NCI-H1092 (cell line): ENCODE measurements at regions not wholly inside any gene's neighbourhood (a gene's known extent, or its start where the extent isn't known, plus 50 kb on each side); places are given as distances from the start of the nearest gene placed in this dataset.
A peak's percentile ranks its signal among the peaks of the same experiment; 100 is the strongest.
"Not testable (repeated sequence)": the region's sequence is repeated elsewhere in the genome, so short reads cannot be mapped to it uniquely, and the experiment has no call there.

ENCODE experiments used
- DNase-seq: peaks from one replicate; lab custom pipeline; 2025; lab: John Stamatoyannopoulos, UW

DNA sequence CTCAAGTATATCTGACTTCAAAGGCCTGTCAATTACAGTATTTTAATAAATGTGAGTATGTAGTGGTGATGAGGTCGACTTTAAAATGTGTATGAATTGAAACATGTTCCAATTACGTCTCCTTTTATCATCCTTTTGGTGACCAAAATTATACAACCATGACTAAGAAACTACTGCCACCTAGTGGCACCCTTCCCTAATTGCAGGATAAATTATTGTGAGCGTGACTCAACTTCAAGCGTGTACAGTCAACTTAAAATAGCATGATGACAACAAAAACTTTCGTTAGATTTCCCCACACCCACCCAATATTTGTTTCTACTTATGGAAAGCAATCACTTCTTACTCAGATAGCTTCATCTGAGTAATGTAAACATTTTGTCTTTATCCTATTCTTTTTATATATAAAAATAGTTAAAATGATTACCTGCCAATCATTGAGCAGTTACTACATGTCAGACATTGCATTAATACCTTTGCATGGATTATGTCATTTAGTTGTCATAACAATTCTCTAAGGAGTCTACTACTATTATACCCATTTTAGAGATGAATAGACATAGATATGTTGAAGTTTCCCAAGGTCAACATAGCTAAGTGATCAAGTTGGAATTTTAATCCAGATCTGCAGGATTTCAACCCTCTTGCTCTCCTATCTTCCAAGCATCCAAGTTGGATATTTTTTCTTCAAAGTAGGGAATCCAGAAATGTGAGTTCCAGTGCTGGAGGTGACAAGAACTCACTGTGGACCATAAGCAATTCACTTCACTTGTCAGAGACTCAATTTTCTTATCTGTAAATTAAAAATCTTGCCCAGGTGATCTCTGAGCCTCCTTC is 106.0 kb downstream of the MEX3B start:
- no peak for DNase-seq

DNA sequence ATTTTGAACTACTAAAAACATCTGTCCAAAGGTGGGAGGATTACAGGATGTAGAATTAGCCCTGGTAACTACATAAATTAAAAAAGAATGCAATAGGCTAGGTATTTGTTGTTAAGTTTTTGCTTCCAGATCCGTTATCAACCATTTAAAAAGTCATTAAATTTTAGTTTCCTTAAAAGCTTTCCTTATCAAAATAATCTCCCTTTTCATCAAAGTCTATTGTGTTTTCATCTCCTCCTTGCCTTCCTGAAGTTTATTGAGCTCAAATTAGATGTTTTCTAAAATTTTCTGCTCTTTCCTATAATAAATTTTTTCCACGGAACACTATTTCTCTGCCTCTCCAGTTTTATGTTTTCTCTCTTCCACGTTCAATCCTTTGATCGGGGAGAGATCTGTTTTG is 108.6 kb downstream of the MEX3B start:
- no peak for DNase-seq

DNA sequence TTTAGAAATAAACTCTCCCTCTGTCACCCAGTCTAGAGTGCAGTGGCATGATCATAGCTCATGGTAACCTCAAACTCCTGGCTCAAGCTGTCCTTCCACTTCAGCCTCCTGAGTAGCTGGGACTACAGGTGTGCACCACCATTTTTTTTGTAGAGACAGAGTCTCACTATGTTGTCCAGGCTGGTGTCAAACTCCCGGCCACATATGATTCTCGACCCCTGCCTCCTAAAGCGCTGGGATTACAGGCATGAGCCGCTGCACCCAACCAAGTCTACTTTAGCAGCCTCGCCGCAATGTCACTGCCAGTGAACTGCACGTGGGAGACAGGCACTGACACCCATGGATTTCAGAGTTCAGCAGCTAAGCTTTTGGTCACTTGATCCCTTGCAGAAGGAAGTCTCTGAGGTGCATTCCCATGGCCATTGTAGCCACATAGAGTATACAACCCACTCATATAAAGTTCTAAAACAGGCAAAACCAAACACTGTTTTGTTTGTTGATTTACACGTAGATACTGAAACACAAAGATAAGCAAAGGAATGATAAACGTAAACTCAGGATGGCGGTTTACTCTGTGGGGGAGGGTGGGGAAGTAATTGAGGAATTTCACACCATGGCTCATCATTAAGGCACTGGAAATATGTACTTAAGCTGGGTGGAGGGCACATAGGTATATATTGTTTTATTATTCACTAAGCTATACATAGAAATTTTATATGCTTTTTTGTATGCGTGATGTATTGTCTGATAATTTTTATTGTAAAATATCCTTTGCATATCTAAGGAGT is 115.0 kb downstream of the MEX3B start:
- DNase-seq, result no peak

DNA sequence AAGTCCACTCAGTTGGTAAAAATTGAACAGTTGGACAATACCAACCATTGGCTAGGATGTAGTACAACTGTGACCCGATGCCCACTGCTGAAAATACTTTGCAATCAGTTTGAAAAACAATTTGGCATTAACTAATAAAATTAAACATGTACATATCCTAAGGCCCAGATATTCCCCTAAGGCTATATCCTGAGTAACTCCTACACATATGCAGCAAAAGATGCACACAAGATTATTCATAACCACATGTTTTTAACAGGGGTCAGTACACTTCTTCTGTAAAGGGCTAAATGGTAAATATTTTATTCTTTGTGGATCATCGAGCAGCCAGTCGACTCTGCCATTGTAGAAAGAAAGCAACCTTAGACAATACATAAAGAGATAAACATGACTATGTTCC is 116.3 kb downstream of the MEX3B start:
- DNase-seq, result no peak

DNA sequence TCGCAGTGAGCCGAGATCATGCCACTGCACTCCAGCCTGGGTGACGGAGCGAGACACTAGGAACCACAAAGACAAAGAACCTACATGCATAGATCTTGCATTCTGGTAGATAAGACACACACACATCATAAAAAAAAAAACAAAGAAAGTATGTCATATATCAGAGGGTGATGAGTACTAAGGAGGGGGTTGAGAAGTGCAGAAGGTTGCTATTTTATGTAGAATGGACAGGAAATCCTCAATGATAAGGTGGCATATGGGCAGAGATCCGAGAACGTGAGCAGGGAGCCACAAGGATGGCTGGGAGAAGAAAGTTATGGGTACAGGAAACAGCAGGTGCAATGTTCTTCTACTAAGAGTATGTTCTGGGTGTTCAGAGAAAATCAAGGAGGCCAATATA is 118.8 kb downstream of the MEX3B start:
- DNase-seq, result no peak

DNA sequence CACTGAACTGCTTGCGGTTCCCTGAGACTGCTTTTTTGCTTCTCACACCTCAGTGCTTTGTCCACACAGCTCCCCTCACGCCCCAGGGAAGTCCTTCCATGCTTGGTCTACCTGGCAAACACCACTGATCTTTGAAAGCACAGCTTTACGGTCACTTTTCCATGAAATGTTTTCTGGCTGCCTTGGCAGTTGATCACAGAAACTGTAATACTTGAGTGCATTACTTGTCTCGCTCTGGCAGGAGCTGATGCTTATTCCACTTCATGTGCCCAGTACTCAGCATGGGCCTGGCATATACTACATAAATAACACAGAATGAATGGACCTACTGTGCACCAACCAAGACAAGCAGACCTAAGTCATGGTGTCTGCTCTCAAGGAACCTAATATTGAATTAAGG is 121.1 kb downstream of the MEX3B start:
- no peak for DNase-seq

DNA sequence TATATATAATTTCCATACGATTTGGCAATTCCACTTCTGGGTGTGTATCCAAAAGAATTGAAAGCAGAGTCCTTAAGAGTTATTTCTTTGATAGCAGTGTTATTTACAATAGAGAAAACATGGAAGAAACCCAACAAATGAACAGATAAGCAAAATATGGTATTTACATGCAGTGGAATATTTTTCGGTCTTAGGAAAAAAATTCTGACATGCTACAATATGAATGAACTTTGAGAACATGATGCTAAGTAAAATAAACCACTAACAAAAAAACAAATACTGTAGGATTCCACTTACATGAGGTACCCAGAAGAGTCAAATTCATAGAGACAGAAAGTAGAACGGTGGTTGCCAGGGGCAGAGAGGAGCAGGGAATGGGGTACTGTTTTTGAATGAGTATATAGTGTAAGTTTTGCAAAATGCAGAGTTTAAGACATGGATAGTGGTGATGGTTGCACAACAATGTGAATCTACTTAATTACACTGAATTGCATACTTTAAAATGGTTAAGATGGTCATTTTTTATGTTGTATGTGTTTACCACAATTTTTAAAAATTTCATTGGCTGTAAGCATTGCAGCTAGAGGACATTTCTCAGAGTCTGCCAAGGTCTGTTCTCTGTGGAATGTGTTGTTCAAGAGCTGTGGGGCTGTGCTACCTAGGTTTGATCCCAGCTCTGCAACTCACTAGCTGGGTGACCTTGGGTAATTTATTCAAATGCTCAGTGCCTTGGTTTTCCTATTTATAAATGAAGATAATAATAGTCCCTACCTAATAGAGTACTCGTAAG is 122.1 kb downstream of the MEX3B start:
- no peak for DNase-seq

DNA sequence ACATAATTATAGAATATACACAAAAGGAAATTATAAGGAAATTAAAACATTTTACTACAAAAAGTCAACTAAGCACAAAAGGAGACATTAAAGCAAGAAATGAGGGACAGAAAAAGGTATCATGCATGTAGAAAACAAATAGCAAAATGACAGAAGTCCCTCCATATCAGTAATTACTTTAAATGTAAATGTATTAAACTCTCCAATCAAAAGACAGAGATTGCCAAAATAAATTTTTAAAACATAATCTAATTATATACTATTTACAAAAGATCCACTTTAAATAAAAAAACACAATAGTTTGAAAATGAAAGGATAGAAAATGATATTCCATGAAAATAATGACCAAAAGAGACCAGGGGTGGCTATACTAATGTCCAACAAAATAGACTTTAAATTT is 123.7 kb downstream of the MEX3B start:
- no peak for DNase-seq

DNA sequence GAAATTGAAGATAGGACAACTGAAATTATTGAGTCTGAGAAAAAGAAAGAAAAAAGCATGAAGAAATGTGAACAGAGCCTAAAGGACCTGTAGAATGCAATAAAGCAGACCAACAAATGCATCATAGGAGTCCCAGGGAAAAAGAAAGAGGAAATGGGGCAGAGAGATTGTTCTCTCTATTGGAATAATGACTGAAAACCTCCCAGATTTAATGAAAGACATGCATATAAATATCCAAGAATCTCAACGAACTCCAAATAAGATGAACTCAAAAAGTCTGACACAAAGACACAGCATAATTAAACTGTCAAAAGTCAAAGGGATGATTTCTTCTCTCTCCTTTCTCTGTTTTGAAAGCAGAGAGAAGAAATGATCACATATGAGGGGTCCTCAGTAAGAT is 124.7 kb downstream of the MEX3B start:
- DNase-seq, result no peak

DNA sequence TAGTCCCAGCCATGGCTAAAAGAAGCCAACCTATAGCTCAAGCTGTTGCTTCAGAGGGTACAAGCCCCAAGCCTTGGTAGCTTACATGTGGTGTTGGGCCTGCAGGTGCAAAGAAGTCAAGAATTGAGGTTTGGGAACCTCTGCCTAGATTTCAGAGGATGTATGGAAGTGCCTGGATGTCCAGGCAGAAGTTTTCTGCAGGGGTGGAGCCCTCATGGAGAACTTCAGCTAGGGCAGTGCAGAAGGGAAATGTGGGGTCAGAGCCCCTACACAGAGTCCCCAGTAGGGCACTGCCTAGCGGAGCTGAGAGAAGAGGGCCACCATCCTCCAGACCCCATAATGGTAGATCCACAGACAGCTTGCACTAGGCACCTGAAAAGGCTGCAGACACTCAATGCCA is 127.1 kb downstream of the MEX3B start:
- DNase-seq, result not testable (repeated sequence)

DNA sequence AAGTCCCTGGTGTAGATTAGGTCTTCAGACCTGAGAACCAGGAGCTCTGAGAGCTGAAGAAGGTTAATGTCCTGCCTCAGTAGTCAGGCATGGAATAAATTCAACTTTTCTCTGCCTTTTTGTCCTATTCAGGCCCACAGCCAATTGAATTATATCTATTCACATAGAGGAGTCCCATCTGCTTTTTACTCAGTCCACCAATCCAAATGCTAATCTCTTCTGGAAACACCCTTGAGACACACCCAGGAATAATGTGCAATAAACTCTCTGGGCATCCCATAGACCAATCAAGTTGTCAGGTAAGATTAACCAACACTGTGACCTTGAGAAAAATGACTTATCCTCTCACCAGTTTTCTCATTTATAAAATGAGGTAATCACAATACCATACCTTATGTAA is 129.4 kb downstream of the MEX3B start:
- DNase-seq, result no peak

DNA sequence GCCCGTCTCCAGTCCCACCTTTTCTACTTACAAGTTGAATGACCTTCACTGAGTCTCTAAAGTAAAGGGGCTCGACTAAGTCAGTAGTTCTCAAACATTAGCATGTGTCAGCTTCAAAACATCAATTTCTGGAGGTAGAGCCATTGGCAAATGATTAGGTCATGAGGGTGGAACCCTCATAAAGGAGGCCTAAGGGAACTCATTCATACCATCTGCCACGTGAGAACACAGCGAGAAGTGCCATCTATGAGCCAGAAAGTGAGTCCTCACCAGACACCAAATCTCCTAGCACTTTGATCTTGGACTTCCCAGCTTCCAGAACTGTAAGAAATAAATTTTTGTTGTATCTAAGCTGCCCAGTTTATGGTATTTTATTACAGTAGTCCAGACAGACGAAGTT is 129.8 kb downstream of the MEX3B start:
- DNase-seq, result no peak

DNA sequence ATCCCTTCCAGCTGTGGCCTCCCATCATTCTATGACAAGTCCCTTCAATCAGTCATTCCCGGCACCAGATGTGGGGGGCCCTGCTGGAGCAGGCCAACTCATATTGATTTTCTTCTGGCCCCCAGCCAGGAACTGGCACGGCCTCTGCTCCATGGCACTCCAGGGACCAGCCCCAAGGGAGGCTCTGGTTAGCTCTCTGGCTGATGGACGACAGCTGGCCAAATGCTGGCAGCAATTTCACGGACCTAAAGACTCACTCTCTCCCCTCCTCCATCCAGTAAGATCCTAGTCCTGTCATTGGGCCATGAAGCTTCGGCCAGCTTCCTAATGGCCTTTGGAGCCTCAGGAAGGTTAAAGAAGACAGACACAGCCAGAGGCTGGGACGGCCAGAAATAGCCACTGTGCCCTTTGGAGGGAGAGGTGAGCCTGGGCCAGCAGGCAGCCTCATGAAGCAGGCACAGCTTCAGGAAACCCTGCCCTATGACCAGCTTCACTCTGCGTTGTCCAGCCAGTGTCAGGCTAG is 131.0 kb downstream of the MEX3B start:
- peak; percentile 93 for DNase-seq

DNA sequence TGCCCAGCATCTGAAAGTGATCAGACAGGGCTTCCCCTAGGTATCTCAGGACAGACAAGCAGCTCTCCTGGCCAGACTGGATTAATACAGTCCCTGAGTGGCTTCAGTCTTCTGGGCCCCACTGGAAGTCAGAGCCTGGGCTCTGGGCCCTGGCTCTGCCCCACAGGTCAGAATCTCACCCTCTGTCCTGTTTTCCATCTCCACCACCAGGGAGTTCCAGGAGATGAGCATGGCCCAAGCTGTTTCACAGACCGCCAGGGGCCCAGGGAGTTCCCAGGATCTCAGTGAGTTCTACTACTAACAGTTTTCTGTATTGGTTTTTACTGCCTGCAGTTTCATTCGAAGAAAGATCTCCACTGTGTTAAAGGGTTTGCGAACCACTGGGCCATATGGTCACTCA is 131.5 kb downstream of the MEX3B start:
- DNase-seq, result no peak

DNA sequence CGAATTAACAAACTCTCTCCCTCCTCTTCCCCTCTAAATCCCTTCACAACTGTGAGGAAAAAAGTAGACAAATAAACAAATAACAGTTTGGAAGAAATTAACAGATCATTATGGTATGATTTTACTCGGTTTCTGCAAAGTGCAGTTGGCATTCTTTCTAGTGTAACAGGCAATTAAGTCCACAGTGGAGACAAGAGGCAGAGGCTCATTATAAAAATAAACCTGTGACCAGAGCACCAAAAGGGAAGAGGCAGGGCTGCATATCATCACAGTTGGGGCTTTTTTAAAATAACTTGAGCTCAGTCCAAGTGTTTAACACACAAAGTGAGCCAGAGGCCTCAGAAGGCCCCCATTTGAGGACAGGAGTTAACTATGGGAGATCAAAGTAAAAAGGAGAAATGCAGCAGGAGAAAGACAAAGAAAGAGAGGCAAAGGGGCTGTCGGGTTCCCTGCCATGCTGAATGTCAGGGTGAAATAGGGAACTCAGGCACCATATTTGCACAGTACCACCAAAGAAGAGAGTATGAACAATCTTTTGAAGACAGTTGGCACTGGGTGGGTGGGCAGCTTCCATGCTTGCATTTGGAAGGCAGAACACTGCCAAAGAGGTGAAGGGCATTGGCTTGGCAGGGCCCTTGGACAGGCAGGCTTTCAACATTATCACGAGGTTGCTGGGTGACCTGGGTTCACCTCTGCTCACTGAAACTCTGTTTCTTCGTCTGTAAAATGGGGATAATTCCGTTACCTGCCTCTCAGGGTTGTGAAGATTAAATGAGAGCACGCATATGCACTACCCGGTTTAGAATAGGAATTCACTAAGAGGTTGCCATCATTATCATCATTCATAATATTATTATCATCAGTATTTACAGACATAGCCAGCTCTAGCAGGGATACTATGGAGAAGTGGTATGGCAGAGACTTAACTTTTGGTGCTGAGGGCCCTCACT is 134.5 kb downstream of the MEX3B start:
- no peak for DNase-seq

DNA sequence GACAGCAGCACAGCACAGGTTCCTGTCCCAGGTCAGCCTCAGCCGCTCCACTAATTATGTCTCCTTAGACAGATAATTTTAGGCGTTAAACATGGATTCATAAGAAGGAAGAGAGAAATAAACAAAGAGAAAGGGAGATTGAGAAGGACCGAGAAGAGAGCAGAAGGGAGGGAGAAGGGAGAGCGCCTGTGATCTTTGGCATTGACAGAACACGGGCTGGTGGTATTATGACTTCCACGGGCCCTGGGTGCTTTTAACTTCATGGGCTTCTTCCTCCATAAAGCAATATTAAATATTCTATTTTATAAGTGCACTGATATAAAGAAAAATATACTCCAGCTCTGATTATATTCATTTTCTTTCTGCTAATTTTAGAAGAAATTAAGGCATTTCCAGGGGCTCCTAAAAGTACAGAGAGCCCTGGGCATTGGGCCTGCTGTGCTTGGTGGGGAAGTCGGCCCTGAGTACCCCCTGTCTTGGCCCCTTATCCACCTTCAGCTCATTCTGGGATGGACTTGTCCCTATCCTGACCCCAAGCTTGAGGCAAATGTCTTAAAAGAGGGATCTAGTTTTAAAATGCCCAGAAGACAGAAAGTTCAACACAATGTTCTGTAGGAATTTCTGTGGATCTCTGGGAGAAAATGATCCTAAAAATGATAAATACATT is 135.3 kb downstream of the MEX3B start:
- DNase-seq, result no peak

DNA sequence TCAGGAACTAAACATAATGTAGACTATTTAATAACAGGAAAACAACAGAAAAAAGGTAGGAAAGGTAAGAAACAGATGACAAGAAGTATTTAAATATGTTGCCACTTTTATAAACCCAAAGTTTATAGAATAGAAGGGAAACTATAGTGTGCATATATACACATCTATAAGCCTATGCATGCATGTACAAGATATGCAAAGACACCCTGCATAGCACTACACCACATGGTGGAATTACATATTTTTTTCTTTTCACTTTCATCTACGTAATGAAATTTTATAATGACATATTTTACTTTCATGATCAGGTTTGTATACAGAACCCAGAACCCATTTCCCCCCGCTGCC is 136.8 kb downstream of the MEX3B start:
- no peak for DNase-seq

DNA sequence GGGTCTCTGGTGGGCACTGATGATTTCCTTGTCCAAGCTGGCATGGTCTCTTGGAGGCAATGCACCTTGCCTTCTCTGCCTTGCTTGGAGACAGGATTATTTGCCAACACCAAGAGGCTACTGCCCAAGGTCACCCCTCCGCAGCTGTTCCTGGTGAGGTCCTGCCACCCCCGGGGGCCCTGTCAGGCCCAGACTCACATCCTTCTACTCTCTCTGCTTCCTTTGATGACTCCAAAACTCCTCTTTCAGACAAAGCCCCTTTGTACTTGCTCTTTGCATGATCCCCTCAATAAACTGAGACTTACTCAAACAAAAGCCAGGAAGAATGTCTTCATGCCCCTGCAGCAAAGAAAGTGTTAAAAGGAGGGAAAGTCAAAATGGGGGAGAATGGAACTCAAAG is 137.7 kb downstream of the MEX3B start:
- DNase-seq, result no peak

DNA sequence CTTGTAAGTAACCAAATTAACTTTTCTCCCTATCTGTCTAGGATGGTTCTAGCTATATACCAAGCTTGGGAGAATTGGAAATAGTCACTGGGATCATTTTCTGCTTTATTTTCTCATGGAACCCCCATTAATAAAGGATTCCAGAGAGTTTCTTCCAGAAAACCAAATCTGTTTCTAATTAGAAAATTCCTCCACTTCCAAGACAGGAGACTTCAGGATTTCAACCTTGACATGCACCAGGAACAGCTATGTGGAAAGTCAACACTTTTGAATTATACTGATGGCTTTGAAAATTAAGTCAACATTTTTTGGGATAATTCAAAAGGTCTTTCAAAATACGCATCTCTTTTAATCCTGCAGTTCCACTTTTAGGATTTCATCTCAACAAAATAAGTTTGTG is 138.3 kb downstream of the MEX3B start:
- DNase-seq, result no peak

DNA sequence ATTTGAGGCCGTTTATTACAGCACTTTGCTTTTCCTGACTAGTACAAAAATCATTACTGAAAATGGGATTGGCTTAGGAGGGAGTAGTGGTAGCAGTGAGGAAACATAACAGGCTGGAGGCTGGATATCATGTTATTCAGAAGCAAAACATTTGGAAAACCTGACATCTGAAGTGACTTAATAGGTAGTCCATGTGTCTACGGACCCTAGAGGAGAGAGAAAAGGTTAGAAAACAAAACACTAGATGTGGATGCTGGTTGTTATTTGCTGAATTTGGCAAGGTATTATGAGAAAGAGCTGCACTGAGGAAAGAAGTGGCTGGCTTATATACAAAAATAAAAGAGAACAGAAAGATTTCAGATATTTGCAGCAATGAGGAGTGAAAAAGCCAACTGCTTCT is 139.9 kb downstream of the MEX3B start:
- DNase-seq, result no peak

DNA sequence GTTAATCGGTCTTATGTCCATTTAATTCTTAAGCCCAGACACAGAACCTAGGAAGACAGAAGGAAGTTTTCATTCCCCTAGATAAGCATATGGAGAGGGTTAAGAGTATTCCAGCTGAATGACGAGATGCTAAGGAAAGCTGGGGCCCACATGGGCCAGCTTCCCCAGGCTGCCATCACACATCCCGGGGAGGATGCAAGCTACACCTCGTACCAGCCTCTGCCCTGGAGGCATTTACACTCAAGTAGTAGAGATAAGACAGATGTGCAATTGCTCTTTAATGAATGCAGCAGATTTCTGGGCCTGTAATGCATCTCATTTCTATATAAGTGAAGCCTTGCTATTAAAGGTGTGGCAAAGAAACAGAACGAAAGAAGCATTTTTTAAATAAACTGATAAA is 144.5 kb downstream of the MEX3B start:
- no peak for DNase-seq
